ENCODE measurements at regions not wholly inside any gene's neighbourhood (a gene's known extent, or its start where the extent isn't known, plus 50 kb on each side); places are given as distances from the start of the nearest gene placed in this dataset.
A peak's percentile ranks its signal among the peaks of the same experiment; 100 is the strongest.

DNA sequence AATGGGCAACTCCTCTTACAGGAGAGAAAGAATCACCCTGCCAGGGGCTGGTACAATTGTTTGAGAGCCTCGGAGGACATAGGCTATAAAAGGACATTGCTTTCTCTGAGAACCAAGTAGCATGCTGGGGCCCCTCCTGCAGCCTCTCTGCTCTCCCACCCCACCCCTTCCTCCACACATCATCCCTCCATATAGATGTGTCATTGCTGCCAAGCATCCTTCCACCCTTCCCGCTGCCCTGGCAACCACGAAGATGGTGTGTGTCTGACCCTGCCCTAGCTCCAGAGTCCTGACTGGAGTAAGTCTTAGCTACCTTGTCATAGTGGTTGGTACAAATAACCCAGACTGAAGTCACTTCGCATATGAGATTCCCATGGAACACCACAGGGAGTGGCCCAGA, 129.7 kb downstream of the SNX5 start:
- no peaks in the 10 kb centered on the region for H3K9me3 ChIP-seq
- no peaks in the 10 kb centered on the region for H3K36me3 ChIP-seq
- intact Hi-C loops (cut with DNase I), result no loop called here
- H3K27me3 ChIP-seq, result no peaks in the 10 kb centered on the region
- no peak overlapping the region for H3K4me3 ChIP-seq
- peaks cover 0 to 25% (median 15%) of the 10 kb centered on the region in 4 donors for H3K4me1 ChIP-seq
- TF ChIP-seq POLR2A (IDR thresholded peaks at IDR 0.05) (no peak), POLR2AphosphoS5 (IDR thresholded peaks at IDR 0.05) (no peak), EP300 (IDR thresholded peaks at IDR 0.05) (no peak)
- TF ChIP-seq, protein P1, sequence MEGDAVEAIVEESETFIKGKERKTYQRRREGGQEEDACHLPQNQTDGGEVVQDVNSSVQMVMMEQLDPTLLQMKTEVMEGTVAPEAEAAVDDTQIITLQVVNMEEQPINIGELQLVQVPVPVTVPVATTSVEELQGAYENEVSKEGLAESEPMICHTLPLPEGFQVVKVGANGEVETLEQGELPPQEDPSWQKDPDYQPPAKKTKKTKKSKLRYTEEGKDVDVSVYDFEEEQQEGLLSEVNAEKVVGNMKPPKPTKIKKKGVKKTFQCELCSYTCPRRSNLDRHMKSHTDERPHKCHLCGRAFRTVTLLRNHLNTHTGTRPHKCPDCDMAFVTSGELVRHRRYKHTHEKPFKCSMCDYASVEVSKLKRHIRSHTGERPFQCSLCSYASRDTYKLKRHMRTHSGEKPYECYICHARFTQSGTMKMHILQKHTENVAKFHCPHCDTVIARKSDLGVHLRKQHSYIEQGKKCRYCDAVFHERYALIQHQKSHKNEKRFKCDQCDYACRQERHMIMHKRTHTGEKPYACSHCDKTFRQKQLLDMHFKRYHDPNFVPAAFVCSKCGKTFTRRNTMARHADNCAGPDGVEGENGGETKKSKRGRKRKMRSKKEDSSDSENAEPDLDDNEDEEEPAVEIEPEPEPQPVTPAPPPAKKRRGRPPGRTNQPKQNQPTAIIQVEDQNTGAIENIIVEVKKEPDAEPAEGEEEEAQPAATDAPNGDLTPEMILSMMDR (IDR thresholded peaks at IDR 0.05), result no peak
- 91 to 96% methylated on average over 4 of the region's 4 CpGs for WGBS, 2 donors
- no peak overlapping the region for H3K27ac ChIP-seq
- DNase-seq, result no peak

DNA sequence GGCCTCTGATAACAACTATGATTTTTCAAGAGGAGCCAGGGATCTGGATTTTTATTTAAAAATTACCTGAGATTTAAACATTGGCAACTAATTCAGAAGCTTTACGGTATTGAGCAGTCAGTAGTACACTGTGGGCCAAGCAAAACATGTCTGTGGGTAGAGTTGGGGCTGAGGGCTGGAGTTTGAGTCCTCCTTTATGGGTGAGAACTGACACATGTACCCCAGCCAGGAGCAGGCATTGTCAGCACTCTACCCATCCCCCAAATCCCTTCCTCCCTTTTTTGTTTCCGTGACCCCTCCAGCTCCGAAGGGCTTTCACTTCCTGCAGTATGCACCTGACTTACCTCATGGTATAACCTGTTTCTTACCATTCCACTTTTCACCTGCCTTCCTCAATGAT, 131.4 kb downstream of the SNX5 start:
- intact Hi-C loops (cut with DNase I), result no loop called here
- no peaks in the 10 kb centered on the region for H3K9me3 ChIP-seq
- H3K27ac ChIP-seq, result peak overlapping the region; percentile 67 to 77 (median 72)
- DNase-seq, result no peak
- TF ChIP-seq POLR2A (IDR thresholded peaks at IDR 0.05) (no peak), EP300 (IDR thresholded peaks at IDR 0.05) (no peak), POLR2AphosphoS5 (IDR thresholded peaks at IDR 0.05) (no peak)
- TF ChIP-seq, protein P1 (IDR thresholded peaks at IDR 0.05), result no peak
- H3K36me3 ChIP-seq, result no peaks in the 10 kb centered on the region
- no peaks in the 10 kb centered on the region for H3K27me3 ChIP-seq
- no peak overlapping the region for H3K4me3 ChIP-seq
- peaks cover 0 to 18% (median 11%) of the 10 kb centered on the region in 4 donors for H3K4me1 ChIP-seq
- 83 to 92% methylated on average over 3 of the region's 3 CpGs for WGBS, 2 donors

DNA sequence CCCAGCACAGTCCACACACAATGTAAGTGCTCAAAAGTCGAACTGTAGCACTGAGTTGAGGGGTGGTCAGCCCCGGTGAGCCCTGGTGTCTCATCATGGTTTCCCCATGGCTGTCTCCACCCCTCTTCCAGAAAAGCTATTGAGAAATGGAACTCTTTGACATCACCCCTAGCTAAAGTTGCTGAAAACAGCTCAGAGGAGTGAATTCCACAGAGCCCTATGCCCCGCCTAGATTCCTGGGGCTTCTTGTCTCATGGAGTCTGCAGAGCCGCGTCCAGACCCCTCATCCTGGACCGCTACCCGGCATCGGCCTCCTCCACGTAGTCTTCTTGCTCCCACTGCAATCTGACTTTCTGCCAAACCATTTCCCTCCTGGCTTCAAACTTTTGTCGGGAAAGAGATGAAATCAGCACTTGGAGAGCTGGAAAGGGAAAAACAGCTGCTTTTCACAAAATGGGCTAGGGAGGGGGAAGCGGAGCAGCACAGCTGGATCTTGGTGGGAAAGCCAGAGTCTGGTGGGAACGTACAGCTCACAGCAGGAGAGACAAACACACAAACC, 132.2 kb downstream of the SNX5 start:
- intact Hi-C loops (cut with DNase I), result no loop called here
- Histone ChIP-seq H3K27ac (peak overlapping the region; percentile 67 to 77 (median 72)), H3K36me3 (no peaks in the 10 kb centered on the region), H3K27me3 (no peaks in the 10 kb centered on the region), H3K4me3 (no peak overlapping the region), H3K9me3 (no peaks in the 10 kb centered on the region), H3K4me1 (peaks cover 0 to 18% (median 11%) of the 10 kb centered on the region in 4 donors)
- TF ChIP-seq POLR2A (IDR thresholded peaks at IDR 0.05) (no peak), POLR2AphosphoS5 (IDR thresholded peaks at IDR 0.05) (peak in 3 of 4 donors; percentile 8 to 62 (median 36))
- WGBS, 2 donors, result 78 to 86% methylated on average over 12 of the region's 12 CpGs
- peak; percentile 94 for DNase-seq

DNA sequence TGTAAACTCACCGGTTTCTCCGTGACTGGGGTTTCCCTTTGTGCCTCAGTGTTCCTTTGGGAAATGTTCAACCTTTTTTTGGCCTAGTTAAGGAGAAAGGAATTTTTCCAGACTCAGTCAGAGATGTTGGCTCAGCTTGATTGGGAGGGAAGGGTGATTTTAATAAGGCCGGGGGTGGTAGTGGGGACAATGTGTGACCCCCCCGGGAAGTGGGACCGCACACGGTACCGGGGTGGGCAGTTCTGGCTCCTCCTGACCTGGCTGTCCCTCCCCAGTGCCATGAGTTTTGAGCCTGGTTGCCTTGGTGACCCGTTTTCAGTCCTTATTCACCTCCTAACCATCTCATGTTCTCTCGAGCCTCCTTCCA, 132.7 kb downstream of the SNX5 start:
- Histone ChIP-seq H3K27ac (peak overlapping the region; percentile 67 to 77 (median 72)), H3K9me3 (no peaks in the 10 kb centered on the region), H3K4me3 (no peak overlapping the region), H3K27me3 (no peaks in the 10 kb centered on the region), H3K4me1 (peaks cover 0 to 18% (median 11%) of the 10 kb centered on the region in 4 donors), H3K36me3 (no peaks in the 10 kb centered on the region)
- DNase-seq, result no peak
- TF ChIP-seq, protein P1 (IDR thresholded peaks at IDR 0.05), result no peak
- TF ChIP-seq EP300 (IDR thresholded peaks at IDR 0.05) (no peak), POLR2A (IDR thresholded peaks at IDR 0.05) (no peak), POLR2AphosphoS5 (IDR thresholded peaks at IDR 0.05) (peak in 1 of 4 donors; percentile 6)
- intact Hi-C loops (cut with DNase I), result no loop called here
- 82 to 86% methylated on average over 9 of the region's 9 CpGs for WGBS, 2 donors

DNA sequence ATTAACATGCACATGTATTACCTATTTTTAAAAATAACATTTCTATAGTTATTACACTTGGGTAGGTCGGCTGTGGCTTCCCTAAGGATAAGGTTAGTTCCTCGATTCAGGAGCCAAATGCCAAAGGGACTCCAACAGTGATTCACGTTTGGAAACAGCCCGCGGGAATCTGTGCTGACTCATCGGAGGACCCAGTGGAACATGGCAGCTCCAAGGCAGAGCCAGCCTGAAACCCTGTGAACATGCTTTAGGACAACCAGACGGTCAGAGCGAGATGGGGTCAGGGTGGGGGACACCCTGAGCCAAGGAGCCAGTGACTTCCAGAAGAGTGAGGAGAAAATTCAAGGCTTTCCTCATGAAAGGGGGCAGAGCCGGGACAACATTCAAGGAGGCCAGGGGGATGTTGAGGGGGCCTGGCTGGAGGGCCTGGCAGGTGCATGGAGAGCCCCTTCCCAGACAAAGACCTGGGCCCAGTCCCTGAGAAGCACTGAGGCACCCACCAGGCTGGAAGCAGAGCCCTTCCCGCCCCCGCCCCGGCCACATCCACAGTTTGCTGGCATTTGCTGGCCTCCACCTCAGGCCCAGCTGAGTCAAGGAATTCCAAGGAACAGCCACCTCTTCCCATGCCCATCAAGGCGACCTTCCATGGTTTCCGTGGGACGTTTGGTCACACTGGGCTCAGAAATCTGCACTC, 133.2 kb downstream of the SNX5 start:
- Histone ChIP-seq H3K27ac (peak overlapping the region; percentile 67 to 77 (median 72)), H3K4me3 (no peak overlapping the region), H3K9me3 (no peaks in the 10 kb centered on the region), H3K4me1 (peaks cover 0 to 18% (median 11%) of the 10 kb centered on the region in 4 donors), H3K36me3 (no peaks in the 10 kb centered on the region), H3K27me3 (no peaks in the 10 kb centered on the region)
- WGBS, 2 donors, result 79 to 88% methylated on average over 15 of the region's 15 CpGs
- DNase-seq, result peak; percentile 88
- TF ChIP-seq POLR2A (IDR thresholded peaks at IDR 0.05) (no peak), POLR2AphosphoS5 (IDR thresholded peaks at IDR 0.05) (no peak), EP300 (IDR thresholded peaks at IDR 0.05) (no peak)
- TF ChIP-seq, protein P1 (IDR thresholded peaks at IDR 0.05), result no peak
- intact Hi-C loops (cut with DNase I), result no loop called here
